Body of pancreas (tissue), 4 donors: ENCODE measurements at regions not wholly inside any gene's neighbourhood (a gene's known extent, or its start where the extent isn't known, plus 50 kb on each side); places are given as distances from the start of the nearest gene placed in this dataset.

ENCODE experiments used
- CTCF ChIP-seq, 7 experiments: fragments of 450-650 bp in 4 of 7; fragments of 200-600 bp in 3 of 7; sonication (generic) in 3 of 7; IDR thresholded peaks; one replicate each; pipeline ENCODE4 v1.5.1; 2016 to 2019; ENCODE audit warnings: antibody characterized with exemption in 7 of 7
- POLR2A ChIP-seq, 3 donors: fragments of 450-650 bp; IDR thresholded peaks; one replicate each; pipeline ENCODE4 v1.6.1; 2016; ENCODE audit warnings: antibody characterized with exemption in 3 of 3, mild to moderate bottlenecking in 2 of 3

- TF ChIP-seq CTCF (IDR thresholded peaks at IDR 0.05) (no peak), POLR2A (IDR thresholded peaks at IDR 0.05) (no peak)
Measured at GRCh38 chr7:41565655-41566054, 137.2 kb downstream of the INHBA start.
